GM23338 (cell line): ENCODE measurements at regions not wholly inside any gene's neighbourhood (a gene's known extent, or its start where the extent isn't known, plus 50 kb on each side); places are given as distances from the start of the nearest gene placed in this dataset.

Source experiments
- ATAC-seq: fragments of 200-7000 bp; cut with Tn5 transposase; 3 replicates; pipeline ENCODE4 v1.9.1; 2020
- DNase-seq: peaks from one replicate; pipeline ENCODE4 v3.0.0-alpha.2; 2015; ENCODE audit warnings: low spot score
- H2AFZ ChIP-seq: fragments of 200-600 bp; sonication (generic); 2 replicates; pipeline ENCODE4 v1.8.0; 2016; ENCODE audit warnings: antibody characterized with exemption, mild to moderate bottlenecking, moderate library complexity
- H3F3A ChIP-seq: fragments of 200-600 bp; sonication (generic); replicated peaks from 2 replicates; pipeline ENCODE4 v1.8.0; 2017; ENCODE audit warnings: antibody characterized with exemption, mixed run types, low read depth
- H3K27ac ChIP-seq: fragments of 200-600 bp; sonication (generic); 2 replicates; pipeline ENCODE4 v1.6.1; 2016; ENCODE audit warnings: low read depth
- H3K27me3 ChIP-seq: fragments of 200-600 bp; sonication (generic); 2 replicates; pipeline ENCODE4 v1.8.0; 2016; ENCODE audit warnings: mild to moderate bottlenecking, mixed run types, moderate library complexity; ENCODE audit not compliant: insufficient read depth
- H3K36me3 ChIP-seq: fragments of 200-600 bp; sonication (generic); 2 replicates; pipeline ENCODE4 v1.8.0; 2016; ENCODE audit warnings: mild to moderate bottlenecking; ENCODE audit not compliant: insufficient read depth
- H3K4me1 ChIP-seq: fragments of 200-600 bp; sonication (generic); 2 replicates; pipeline ENCODE4 v1.8.0; 2016; ENCODE audit warnings: mild to moderate bottlenecking, moderate library complexity; ENCODE audit not compliant: insufficient read depth
- H3K4me2 ChIP-seq: fragments of 200-600 bp; sonication (generic); 2 replicates; pipeline ENCODE4 v1.7.1; 2017; ENCODE audit warnings: mixed run types
- H3K4me3 ChIP-seq: fragments of 200-600 bp; sonication (generic); 2 replicates; pipeline ENCODE4 v1.6.1; 2016; ENCODE audit warnings: mixed run types
- H3K79me2 ChIP-seq: fragments of 200-600 bp; sonication (generic); replicated peaks from 2 replicates; pipeline ENCODE4 v1.8.0; 2017; ENCODE audit warnings: mild to moderate bottlenecking; ENCODE audit not compliant: insufficient read depth
- H3K9me2 ChIP-seq: fragments of 200-600 bp; sonication (generic); 2 replicates; pipeline ENCODE4 v1.8.0; 2017; ENCODE audit not compliant: insufficient read depth
- H4K20me1 ChIP-seq: fragments of 200-600 bp; sonication (generic); replicated peaks from 2 replicates; pipeline ENCODE4 v1.8.0; 2017; ENCODE audit warnings: mild to moderate bottlenecking; ENCODE audit not compliant: insufficient read depth
- H3K27ac Mint-ChIP-seq: 2 replicates; pipeline ENCODE4 v1.8.0; 2020; ENCODE audit warnings: inconsistent platforms, mild to moderate bottlenecking, moderate library complexity, mixed read lengths
- H3K27me3 Mint-ChIP-seq: 3 replicates; pipeline ENCODE4 v1.8.0; 2022; ENCODE audit warnings: low read depth, mild to moderate bottlenecking, moderate library complexity, mixed read lengths, inconsistent platforms; ENCODE audit not compliant: insufficient read depth, poor library complexity
- H3K36me3 Mint-ChIP-seq: 3 replicates; pipeline ENCODE4 v1.8.0; 2021; ENCODE audit warnings: low read depth, mild to moderate bottlenecking, inconsistent platforms, moderate library complexity, mixed read lengths
- H3K4me1 Mint-ChIP-seq: 3 replicates; pipeline ENCODE4 v1.8.0; 2020; ENCODE audit warnings: mild to moderate bottlenecking, inconsistent platforms, mixed read lengths
- H3K4me3 Mint-ChIP-seq: 3 replicates; pipeline ENCODE4 v1.8.0; 2021; ENCODE audit warnings: moderate library complexity, mild to moderate bottlenecking, inconsistent platforms, mixed read lengths
- H3K9me3 Mint-ChIP-seq: 3 replicates; pipeline ENCODE4 v1.8.0; 2020; ENCODE audit warnings: moderate library complexity, mild to moderate bottlenecking, inconsistent platforms, mixed read lengths
- CREB1 ChIP-seq: fragments of 250-450 bp; sonication (Bioruptor Pico); IDR thresholded peaks from 2 replicates; pipeline ENCODE4 v1.5.0; 2020; ENCODE audit warnings: low read depth, mild to moderate bottlenecking, moderate library complexity
- EZH2 ChIP-seq: fragments of 200-600 bp; sonication (generic); IDR thresholded peaks from one replicate; pipeline ENCODE4 v1.8.0; 2017; ENCODE audit warnings: antibody characterized with exemption, mild to moderate bottlenecking, low read depth; ENCODE audit not compliant: unreplicated experiment
- EZH2phosphoT487 ChIP-seq: fragments of 200-600 bp; sonication (generic); IDR thresholded peaks from one replicate; pipeline ENCODE4 v1.8.1; 2018; ENCODE audit warnings: antibody characterized with exemption; ENCODE audit not compliant: unreplicated experiment
- JUNB ChIP-seq: IDR thresholded peaks from one replicate; pipeline ENCODE4 v1.6.1; 2016; ENCODE audit warnings: antibody characterized with exemption; ENCODE audit not compliant: unreplicated experiment
- NANOG ChIP-seq: IDR thresholded peaks from 2 replicates; pipeline ENCODE4 v1.6.1; 2016; ENCODE audit warnings: antibody characterized with exemption, borderline replicate concordance
- POLR2AphosphoS5 ChIP-seq: IDR thresholded peaks from 2 replicates; pipeline ENCODE4 v1.6.1; 2016; ENCODE audit warnings: antibody characterized with exemption, low read depth
- STAT1 ChIP-seq: IDR thresholded peaks from one replicate; pipeline ENCODE4 v1.6.1; 2016; ENCODE audit warnings: antibody characterized with exemption; ENCODE audit not compliant: unreplicated experiment
- ZNF114 ChIP-seq: fragments of 250-450 bp; sonication (Bioruptor Pico); IDR thresholded peaks from 2 replicates; pipeline ENCODE4 v1.5.0; 2020; ENCODE audit warnings: mild to moderate bottlenecking, moderate library complexity
- ZNF331 ChIP-seq: fragments of 250-450 bp; sonication (Bioruptor Pico); IDR thresholded peaks from 2 replicates; pipeline ENCODE4 v1.5.0; 2020; ENCODE audit warnings: low read depth, mild to moderate bottlenecking, moderate library complexity
- TF ChIP-seq, protein P1 (sequence below): IDR thresholded peaks from one replicate; pipeline ENCODE4 v1.6.1; 2018; ENCODE audit warnings: antibody characterized with exemption; ENCODE audit not compliant: unreplicated experiment
- TF ChIP-seq, protein P2 (sequence below), 2 experiments: fragments of 200-600 bp in 1 of 2; sonication (generic) in 1 of 2; conservative IDR thresholded peaks; 2 replicates each; pipeline versions ENCODE4 v1.5.1 to v1.6.1; 2016 to 2017; ENCODE audit warnings: antibody characterized with exemption in 2 of 2, low read depth in 2 of 2, mild to moderate bottlenecking in 2 of 2, moderate library complexity in 1 of 2
- TF ChIP-seq, protein P3 (sequence below): IDR thresholded peaks from 2 replicates; pipeline ENCODE4 v1.6.1; 2016; ENCODE audit warnings: antibody characterized with exemption
- TF ChIP-seq, protein P4 (sequence below): fragments of 250-450 bp; sonication (Bioruptor Pico); IDR thresholded peaks from 2 replicates; pipeline ENCODE4 v1.5.0; 2020; ENCODE audit warnings: mild to moderate bottlenecking, moderate library complexity

DNA sequence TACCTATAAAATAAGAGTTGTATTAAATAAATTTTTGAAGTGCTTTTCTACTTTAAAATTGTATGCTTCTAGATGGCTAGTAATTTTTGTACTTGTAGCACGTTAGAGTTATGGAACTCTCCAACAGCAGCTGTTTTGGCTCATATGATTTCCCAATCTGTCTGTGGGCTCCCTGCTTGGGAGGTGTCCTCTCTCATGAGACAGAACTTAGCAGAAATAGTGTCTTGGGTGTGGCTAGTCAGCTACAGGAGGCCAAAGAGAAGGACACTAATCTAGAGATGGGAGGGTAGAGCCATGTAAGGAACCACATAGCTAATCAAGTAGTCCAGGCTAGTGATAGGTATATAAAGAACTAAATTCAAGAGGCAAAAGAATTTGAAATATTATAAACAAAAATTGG is 78.4 kb upstream of the DAB2 start:
- no peaks in the 10 kb centered on the region for H3F3A ChIP-seq
- no peak overlapping the region for H3K27ac Mint-ChIP-seq
- peaks cover 2% of the 10 kb centered on the region; the same call in 1 of the 3 replicates for H3K4me1 Mint-ChIP-seq
- H3K79me2 ChIP-seq, result no peaks in the 10 kb centered on the region
- H3K9me3 Mint-ChIP-seq, result no peaks in the 10 kb centered on the region
- no peak overlapping the region for H3K4me2 ChIP-seq
- no peaks in the 10 kb centered on the region for H3K36me3 Mint-ChIP-seq
- H3K27ac ChIP-seq, result no peak overlapping the region
- DNase-seq (no peak), ATAC-seq (no peak)
- H3K4me3 Mint-ChIP-seq, result no peak overlapping the region
- H2AFZ ChIP-seq, result no peak overlapping the region
- H3K4me3 ChIP-seq, result no peak overlapping the region
- TF ChIP-seq, protein P1, sequence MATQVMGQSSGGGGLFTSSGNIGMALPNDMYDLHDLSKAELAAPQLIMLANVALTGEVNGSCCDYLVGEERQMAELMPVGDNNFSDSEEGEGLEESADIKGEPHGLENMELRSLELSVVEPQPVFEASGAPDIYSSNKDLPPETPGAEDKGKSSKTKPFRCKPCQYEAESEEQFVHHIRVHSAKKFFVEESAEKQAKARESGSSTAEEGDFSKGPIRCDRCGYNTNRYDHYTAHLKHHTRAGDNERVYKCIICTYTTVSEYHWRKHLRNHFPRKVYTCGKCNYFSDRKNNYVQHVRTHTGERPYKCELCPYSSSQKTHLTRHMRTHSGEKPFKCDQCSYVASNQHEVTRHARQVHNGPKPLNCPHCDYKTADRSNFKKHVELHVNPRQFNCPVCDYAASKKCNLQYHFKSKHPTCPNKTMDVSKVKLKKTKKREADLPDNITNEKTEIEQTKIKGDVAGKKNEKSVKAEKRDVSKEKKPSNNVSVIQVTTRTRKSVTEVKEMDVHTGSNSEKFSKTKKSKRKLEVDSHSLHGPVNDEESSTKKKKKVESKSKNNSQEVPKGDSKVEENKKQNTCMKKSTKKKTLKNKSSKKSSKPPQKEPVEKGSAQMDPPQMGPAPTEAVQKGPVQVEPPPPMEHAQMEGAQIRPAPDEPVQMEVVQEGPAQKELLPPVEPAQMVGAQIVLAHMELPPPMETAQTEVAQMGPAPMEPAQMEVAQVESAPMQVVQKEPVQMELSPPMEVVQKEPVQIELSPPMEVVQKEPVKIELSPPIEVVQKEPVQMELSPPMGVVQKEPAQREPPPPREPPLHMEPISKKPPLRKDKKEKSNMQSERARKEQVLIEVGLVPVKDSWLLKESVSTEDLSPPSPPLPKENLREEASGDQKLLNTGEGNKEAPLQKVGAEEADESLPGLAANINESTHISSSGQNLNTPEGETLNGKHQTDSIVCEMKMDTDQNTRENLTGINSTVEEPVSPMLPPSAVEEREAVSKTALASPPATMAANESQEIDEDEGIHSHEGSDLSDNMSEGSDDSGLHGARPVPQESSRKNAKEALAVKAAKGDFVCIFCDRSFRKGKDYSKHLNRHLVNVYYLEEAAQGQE, result no peak
- TF ChIP-seq, protein P2, sequence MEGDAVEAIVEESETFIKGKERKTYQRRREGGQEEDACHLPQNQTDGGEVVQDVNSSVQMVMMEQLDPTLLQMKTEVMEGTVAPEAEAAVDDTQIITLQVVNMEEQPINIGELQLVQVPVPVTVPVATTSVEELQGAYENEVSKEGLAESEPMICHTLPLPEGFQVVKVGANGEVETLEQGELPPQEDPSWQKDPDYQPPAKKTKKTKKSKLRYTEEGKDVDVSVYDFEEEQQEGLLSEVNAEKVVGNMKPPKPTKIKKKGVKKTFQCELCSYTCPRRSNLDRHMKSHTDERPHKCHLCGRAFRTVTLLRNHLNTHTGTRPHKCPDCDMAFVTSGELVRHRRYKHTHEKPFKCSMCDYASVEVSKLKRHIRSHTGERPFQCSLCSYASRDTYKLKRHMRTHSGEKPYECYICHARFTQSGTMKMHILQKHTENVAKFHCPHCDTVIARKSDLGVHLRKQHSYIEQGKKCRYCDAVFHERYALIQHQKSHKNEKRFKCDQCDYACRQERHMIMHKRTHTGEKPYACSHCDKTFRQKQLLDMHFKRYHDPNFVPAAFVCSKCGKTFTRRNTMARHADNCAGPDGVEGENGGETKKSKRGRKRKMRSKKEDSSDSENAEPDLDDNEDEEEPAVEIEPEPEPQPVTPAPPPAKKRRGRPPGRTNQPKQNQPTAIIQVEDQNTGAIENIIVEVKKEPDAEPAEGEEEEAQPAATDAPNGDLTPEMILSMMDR (conservative IDR thresholded peaks at IDR 0.05; ENCODE audit: low read depth in 2 of 2), result no peak
- no peak for TF ChIP-seq CREB1 (CRISPR knock-in tag)
- TF ChIP-seq, protein P3, sequence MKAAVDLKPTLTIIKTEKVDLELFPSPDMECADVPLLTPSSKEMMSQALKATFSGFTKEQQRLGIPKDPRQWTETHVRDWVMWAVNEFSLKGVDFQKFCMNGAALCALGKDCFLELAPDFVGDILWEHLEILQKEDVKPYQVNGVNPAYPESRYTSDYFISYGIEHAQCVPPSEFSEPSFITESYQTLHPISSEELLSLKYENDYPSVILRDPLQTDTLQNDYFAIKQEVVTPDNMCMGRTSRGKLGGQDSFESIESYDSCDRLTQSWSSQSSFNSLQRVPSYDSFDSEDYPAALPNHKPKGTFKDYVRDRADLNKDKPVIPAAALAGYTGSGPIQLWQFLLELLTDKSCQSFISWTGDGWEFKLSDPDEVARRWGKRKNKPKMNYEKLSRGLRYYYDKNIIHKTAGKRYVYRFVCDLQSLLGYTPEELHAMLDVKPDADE, result no peak
- TF ChIP-seq NANOG, result no peak
- TF ChIP-seq STAT1, result no peak
- no peak for TF ChIP-seq EZH2phosphoT487
- no peak for TF ChIP-seq JUNB
- no peak for TF ChIP-seq ZNF331 (CRISPR knock-in tag)
- no peak for TF ChIP-seq EZH2
- no peak for TF ChIP-seq POLR2AphosphoS5
- TF ChIP-seq, protein P4, sequence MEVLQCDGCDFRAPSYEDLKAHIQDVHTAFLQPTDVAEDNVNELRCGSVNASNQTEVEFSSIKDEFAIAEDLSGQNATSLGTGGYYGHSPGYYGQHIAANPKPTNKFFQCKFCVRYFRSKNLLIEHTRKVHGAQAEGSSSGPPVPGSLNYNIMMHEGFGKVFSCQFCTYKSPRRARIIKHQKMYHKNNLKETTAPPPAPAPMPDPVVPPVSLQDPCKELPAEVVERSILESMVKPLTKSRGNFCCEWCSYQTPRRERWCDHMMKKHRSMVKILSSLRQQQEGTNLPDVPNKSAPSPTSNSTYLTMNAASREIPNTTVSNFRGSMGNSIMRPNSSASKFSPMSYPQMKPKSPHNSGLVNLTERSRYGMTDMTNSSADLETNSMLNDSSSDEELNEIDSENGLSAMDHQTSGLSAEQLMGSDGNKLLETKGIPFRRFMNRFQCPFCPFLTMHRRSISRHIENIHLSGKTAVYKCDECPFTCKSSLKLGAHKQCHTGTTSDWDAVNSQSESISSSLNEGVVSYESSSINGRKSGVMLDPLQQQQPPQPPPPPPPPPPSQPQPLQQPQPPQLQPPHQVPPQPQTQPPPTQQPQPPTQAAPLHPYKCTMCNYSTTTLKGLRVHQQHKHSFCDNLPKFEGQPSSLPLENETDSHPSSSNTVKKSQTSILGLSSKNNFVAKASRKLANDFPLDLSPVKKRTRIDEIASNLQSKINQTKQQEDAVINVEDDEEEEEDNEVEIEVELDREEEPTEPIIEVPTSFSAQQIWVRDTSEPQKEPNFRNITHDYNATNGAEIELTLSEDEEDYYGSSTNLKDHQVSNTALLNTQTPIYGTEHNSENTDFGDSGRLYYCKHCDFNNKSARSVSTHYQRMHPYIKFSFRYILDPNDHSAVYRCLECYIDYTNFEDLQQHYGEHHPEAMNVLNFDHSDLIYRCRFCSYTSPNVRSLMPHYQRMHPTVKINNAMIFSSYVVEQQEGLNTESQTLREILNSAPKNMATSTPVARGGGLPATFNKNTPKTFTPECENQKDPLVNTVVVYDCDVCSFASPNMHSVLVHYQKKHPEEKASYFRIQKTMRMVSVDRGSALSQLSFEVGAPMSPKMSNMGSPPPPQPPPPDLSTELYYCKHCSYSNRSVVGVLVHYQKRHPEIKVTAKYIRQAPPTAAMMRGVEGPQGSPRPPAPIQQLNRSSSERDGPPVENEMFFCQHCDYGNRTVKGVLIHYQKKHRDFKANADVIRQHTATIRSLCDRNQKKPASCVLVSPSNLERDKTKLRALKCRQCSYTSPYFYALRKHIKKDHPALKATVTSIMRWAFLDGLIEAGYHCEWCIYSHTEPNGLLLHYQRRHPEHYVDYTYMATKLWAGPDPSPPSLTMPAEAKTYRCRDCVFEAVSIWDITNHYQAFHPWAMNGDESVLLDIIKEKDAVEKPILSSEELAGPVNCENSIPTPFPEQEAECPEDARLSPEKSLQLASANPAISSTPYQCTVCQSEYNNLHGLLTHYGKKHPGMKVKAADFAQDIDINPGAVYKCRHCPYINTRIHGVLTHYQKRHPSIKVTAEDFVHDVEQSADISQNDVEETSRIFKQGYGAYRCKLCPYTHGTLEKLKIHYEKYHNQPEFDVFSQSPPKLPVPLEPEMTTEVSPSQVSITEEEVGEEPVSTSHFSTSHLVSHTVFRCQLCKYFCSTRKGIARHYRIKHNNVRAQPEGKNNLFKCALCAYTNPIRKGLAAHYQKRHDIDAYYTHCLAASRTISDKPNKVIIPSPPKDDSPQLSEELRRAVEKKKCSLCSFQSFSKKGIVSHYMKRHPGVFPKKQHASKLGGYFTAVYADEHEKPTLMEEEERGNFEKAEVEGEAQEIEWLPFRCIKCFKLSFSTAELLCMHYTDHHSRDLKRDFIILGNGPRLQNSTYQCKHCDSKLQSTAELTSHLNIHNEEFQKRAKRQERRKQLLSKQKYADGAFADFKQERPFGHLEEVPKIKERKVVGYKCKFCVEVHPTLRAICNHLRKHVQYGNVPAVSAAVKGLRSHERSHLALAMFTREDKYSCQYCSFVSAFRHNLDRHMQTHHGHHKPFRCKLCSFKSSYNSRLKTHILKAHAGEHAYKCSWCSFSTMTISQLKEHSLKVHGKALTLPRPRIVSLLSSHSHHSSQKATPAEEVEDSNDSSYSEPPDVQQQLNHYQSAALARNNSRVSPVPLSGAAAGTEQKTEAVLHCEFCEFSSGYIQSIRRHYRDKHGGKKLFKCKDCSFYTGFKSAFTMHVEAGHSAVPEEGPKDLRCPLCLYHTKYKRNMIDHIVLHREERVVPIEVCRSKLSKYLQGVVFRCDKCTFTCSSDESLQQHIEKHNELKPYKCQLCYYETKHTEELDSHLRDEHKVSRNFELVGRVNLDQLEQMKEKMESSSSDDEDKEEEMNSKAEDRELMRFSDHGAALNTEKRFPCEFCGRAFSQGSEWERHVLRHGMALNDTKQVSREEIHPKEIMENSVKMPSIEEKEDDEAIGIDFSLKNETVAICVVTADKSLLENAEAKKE (CRISPR knock-in tag), result no peak
- TF ChIP-seq ZNF114 (CRISPR knock-in tag), result no peak
- peaks cover 11% of the 10 kb centered on the region; the same call in 1 of the 2 replicates for H3K9me2 ChIP-seq
- H3K4me1 ChIP-seq, result no peaks in the 10 kb centered on the region
- no peaks in the 10 kb centered on the region for H3K27me3 ChIP-seq
- no peaks in the 10 kb centered on the region for H3K27me3 Mint-ChIP-seq
- H3K36me3 ChIP-seq, result no peaks in the 10 kb centered on the region
- H4K20me1 ChIP-seq, result no peaks in the 10 kb centered on the region
